ENCODE measurements at regions not wholly inside any gene's neighbourhood (a gene's known extent, or its start where the extent isn't known, plus 50 kb on each side); places are given as distances from the start of the nearest gene placed in this dataset.

DNA sequence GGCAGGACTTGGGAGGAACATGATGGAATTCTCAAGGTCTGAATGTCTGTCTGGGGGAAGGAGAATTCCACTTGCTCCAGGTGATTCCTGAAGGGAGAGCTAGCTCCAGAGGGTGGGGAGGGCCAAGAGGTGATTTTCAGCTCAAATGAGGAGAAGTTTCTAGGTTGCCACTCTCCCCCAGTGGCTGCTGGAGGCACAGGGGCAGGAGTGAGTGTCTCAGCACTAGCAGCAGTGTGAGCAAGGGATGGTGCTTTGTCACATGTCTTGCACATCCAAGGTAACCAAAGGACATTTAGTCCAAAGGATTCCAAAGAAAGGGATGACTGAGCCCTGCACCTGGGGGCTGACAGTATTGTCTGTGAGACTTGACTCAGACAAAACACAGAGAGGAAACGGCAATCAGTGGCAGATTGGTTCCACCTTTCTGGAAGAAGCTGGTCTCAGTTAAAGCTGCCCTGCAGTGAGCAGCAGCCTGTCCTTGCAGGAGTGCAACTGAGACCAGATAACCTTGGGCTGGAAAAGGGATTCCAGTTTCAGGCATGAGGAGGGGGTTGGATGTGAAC is 51.2 kb upstream of the PCBD1 start:
- peak; percentile 47 for DNase-seq (ENCODE audit: low spot score)

DNA sequence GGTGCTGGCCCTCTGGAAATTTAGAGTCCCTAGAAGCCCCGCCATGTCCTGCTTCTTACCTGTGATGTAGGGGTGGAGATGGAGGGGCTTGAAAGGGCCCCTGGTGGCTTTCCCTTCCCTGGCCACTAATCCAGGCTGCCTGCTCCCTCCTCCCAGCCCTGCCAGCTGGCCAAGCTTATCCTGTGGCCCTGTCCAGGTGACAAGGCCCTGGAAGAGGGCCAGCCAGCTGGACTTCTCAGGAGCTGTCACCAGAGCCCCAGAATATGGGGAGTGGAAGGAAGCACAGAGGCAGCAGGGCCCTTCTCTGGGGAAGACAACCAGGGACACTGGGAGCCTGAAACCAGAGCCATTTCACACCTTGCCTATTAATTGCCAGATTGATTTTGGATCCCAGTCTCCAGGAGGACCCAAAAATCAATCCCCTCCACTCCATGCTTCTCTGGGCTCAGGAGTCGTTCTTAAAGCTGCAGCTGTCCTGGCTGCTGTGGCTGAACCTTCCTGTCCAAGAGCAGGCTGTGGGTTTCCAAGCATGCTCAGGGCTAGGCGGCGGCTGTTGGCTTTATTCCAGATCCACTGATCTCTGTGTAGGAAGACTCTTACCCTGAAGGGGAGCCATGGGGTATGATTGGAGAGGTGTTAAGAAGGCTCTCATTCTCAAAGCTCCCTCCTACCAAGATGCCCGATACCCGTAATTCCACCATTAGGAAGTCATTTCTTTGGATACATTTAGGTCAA is 52.6 kb upstream of the PCBD1 start:
- DNase-seq (ENCODE audit: low spot score): peak; percentile 82

DNA sequence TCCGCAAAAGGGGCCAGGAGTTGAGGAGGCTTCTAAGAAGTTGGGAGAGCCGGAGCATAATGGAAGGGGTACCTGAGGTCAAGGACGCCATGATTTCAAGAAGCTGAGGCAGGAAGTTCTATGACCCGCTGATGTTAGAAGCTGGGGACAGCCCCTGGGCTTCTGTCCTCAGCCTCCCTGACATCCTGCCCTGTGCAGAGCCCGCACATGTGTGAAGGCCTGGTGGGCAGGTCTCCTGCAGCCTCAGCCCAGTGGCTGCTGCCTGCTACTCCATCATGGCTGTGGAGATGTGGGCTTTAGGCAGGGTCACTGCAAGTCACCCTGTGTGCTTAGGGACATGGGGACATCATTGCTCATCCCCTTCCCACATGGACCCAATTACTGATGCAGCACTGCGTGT is 53.8 kb upstream of the PCBD1 start:
- no peak for DNase-seq (ENCODE audit: low spot score)

DNA sequence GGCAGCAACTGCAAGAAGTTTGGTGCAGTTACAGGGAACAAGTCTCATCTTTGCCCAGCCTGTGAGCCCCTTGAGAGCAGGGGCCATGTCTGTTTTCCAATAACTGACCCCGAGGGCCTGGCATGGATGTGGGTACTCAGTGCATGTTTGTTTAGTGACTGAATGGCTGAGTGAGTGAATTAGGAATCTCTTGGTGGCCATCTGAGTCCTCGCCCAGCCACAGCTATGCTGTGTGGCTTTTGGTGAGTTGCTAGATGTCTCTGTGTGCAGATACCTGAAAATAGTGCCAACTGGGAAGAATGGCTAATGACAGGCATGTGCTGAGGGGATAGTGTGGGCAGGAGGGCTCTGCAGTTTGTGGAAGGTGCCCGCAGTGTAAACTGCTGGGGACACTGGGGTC is 54.4 kb upstream of the PCBD1 start:
- no peak for DNase-seq (ENCODE audit: low spot score)

DNA sequence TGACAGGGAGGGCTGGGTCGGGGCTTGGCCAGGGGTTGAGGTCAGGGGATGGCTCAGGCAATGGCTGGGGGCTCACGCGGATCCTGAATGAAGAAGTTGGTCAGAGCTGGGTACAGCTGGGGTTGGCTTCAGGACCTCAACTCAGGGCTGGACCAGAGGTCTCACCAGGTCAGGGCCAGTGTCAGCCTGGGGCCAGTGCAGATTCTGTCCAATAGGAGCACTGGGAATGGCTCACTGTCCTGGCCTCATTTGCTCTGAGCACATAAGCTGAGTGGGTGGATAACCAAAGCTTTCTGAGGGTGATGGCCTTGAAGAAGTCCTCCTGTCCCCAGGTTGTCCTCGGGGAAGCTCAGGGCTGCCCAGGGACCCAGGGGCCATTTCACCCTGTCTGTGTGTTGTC is 54.9 kb upstream of the PCBD1 start:
- DNase-seq (ENCODE audit: low spot score): no peak

DNA sequence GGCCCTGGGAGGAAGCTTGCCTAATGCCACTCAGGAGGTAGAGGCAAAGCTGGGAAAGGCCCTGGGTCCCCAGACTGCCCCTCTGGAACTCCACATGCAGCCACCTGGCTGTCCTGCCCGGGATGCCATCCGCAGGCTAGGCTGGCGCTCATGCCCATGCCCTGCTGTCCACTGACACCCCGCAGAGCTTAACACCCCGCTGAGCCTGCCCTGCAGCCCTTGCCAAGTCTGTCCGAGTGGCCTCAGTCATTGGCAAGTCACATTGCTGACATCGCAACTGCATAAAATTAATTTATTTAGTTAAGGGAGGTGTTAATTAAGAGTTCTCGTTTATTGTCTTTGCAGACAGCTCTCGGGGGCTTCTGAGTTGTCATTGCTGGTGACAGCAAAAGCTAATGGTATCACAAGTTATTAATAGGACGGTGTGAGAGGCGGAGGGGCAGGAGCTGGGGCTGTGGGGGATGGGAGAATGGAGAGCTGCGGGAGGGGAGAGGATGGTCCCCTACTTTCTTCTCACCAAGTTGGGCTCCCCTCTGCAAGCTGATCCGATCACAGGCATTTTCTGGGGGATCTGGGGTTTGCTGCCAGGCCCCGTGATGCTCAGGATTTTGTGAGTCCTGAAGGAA is 55.6 kb upstream of the PCBD1 start:
- DNase-seq (ENCODE audit: low spot score): no peak

DNA sequence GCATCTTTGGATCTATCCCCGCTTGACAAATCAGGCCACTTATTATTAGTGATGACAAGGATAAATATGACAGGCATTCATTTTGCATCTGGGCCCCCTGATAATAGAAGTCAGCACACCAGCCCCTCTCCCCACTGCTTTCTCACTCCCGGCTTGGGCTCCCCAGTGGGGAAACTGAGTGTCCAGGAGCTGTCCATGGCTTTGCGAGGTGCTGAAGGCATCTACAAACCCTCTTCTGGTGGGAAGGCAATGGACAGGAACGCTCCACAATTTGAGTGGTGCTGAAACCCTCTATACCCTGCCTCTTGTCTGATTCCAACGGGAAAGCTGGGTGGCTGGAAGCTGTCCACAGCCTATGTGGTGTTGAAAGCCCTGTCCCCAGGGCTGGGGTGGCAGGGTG is 61.7 kb upstream of the PCBD1 start:
- no peak for DNase-seq (ENCODE audit: low spot score)

DNA sequence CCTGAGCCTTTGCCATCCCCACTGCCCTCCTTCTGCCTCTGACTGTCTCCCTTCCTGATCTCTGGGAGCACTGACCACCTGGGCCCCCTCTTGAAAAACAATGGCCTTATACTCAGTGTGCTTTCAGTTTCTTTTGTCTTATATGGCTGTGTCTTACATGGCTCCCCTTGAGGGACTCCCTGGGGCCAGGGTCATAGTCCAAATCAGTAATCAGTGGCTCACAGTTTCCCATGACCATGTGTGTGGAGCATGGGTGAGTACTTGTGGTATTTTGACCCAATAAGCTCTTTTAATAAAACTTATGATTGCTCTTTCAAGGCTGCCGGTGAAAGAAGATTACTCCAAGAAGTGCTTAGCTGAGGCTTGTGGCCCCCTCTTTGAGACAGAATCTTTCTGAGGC is 62.4 kb upstream of the PCBD1 start:
- DNase-seq (ENCODE audit: low spot score): no peak

DNA sequence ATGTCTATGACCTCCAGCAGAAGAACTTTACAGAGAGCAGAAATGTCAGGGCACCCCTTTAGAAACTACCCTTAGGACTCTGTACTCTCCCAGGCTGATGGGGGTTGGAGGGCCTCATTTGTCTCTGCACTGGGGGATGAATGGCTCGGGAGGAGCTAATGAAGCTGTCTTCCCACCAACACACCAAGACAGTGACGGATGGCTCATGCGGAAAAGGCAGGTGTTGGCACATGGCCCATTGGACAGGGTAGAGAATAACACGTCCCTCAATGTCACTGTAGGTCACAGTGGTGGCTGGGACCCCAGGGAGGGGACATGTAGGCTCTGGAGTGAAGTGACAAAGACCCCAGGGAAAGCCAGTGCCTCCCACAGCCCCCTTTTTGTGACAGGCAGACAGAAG is 64.0 kb upstream of the PCBD1 start:
- DNase-seq (ENCODE audit: low spot score): no peak

DNA sequence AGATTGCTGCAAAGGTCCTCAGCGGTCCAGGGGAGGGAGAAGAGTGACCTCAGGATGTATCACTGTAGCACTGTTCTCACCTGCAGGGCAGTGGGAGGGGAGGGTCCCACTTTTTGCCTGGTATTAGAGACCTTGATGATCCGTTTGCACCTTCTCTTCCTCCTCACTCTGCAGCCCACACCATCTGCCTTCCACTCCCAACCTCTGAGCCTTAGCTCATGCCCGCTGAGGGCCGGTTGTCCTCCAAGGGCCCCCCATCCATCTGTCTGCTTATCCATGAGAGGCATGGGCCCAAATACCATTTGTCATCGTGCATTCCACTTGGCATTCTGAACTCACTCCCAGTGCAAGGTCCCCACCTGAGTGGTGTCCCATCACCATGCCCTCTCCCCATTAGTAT is 64.6 kb upstream of the PCBD1 start:
- DNase-seq (ENCODE audit: low spot score): no peak

DNA sequence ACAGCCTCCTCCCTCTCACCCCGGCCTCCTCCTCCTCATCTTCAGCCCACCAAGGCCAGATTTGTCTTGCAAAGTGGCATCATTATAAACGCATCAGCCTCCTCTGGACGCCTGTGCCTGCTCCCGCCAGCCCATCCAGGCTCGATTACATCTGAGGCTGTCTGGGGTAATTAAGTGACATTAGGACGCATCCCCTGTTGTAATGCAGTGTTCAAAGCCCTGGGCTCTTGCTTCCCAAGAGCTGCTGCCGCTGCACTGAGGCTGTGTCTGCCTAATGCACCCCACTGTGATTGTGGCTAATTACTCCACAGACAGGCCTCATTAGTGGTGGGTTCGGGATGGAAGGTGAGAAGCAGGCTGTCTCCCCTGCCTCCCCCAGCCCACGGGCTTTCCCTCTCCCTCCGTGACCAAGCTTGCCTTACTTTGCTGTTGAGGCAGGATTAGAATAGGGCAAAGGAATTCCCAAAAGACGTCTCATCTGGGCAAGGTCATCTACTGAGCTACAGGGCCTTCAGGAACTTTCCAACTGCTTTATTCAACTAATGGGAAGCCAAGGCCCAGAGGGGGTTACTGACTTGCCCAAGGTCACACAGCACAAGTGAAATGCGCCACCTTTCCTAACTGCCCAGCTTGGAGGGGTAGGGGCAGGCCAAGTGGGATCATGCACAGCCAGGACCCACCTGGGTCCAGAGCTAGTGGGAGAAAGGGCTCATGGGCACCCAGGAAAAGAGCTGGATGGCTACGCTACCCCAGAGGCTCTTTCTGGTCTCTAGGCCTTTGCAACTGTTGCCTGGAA is 66.2 kb upstream of the PCBD1 start:
- no peak for DNase-seq (ENCODE audit: low spot score)

DNA sequence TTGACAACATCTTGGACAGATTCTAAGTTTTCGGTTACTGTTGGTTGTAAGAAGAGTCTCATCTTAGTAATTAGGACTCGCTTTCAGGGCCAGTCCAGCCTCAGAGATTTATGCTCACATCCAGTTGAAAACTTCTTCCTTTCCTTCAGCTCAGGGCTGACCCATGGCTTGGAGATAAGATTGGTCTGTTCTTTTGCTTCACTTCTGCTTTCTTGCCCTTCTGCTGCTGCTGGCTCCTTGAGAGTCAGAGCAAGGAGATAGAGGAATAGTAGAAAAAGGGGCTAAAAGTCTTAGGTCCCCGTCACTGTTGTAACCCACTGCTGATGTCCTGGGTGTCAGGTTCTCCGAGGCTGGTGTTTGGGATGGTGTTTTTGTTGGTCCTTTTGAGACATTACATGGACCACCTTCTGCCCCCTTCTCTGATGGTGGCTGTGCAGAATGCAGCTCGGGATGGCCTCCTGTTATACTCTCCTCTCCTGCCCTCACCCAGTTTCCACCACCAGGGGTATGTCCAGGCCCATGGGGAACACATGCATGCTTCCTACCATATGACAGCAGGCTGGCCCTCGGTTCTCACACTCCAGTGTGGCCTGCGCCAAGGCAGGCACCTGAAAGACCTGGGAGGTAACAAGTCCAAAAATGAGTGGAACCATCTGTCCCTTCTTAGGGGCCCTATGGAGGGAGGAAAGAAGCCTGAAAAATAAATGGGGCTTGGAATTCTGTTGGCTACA is 67.8 kb upstream of the PCBD1 start:
- DNase-seq (ENCODE audit: low spot score): peak; percentile 79

DNA sequence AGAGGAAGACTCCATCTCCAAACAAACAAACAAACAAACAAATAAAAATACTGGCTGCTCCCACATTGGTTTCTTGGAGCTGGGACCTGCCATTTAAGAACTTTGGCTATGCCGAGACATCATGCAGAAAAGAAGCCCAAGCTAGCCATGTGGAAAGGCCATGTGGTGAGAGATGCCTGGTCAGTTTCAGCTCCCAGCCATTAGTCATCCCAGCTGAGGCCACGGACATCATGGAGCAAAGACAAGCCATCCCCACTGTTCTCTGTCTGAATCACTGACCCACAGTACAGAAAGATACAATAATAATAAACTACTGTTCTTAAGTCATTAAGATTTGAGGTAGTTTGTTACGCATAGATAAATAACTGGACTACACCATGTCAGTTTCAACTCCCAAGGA is 70.0 kb upstream of the PCBD1 start:
- no peak for DNase-seq (ENCODE audit: low spot score)

DNA sequence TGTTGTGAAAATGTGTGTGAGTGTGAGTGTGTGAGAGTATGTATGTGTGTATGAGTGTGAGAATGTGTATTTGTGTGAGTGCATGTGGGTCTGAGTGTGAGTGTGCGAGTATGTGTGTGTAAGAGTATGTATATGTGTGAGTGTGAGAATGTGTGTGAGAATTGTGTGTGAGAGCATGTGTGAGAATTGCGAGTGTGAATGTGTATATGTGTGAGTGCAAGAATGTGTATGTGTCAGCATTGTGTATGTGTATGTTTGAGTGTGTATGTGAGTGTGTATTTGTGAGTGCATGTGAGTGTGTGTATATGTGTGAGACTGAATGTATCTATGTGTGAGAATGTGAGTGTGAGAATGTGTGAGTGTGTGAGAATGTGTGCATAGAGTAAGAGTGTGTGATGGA is 72.0 kb upstream of the PCBD1 start:
- DNase-seq (ENCODE audit: low spot score): no peak

DNA sequence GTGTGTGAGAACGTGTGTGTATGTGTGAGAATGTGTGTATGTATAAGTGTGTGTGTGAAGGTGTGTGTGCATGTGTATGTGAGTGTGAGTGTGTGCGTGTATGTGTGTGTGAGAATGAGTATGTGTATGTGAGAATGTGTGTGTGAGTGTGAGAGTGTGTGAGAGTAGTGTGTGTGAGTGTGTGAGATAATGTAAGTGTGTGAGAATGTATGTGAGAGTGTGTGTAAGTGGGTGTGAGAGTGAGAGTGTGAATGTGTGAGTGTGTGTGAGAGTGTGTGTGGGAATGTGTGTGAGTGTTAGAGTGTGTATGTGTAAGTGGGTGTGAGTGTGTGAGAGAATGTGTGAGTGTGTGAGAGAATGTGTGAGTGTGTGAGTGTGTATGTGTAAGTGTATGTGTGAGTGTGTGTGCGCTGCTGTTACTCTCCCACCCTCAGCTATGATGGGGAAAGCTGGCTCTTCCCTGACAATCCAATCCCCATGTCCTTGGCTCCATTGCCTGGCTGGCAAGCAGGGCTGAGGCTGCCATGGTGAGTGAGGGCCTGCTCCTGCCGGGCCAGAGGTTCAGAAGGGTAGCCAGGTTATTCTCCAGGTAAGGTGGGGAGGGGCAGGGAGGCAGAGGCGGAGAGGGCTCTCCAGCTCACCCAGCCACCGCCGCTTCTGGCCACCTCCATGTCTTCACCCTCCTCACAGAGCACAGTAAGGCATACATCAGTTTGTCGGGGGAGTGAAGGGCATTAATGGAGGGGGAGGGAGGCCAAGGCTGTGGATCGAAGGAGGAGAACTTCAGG is 72.6 kb upstream of the PCBD1 start:
- DNase-seq (ENCODE audit: low spot score): no peak

DNA sequence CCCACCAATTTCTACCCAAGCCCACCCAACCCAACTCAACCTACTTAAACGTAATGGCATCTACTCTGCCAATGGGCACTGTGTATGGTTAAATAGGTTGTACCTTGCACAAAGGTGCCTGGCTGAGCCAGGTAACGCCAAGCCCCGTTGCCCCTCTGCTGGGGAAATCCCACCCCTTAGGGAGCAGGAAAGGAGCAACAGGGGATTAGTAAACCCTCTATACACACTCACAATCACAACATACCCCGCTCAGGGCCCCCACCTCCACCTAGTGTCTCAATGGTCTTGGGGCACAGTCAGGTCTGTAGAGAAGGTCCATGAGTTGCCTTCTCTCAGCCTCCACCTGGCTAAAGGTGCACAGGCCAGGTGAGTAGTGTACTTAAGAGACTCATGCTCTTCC is 74.3 kb upstream of the PCBD1 start:
- no peak for DNase-seq (ENCODE audit: low spot score)

DNA sequence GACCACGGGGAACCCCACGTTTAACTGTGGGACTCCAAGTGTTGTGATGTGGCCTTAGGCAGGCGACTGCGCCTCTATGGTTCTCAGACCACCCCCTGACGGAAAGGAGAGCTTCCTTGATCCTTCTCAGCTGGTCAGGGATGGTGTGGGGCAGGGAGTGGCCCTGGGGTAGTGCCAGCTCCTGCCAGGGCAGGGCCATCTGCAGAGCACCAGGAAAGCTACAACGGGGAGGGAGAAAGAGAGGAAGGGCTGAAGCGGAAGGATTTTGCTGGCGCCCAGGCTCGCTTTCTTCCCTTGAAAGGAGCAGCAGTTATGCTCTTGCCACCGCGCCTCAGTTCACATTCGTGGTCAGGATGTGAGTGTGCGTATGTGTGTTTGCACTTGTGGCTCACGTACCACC is 74.9 kb upstream of the PCBD1 start:
- peak; percentile 74 for DNase-seq (ENCODE audit: low spot score)

DNA sequence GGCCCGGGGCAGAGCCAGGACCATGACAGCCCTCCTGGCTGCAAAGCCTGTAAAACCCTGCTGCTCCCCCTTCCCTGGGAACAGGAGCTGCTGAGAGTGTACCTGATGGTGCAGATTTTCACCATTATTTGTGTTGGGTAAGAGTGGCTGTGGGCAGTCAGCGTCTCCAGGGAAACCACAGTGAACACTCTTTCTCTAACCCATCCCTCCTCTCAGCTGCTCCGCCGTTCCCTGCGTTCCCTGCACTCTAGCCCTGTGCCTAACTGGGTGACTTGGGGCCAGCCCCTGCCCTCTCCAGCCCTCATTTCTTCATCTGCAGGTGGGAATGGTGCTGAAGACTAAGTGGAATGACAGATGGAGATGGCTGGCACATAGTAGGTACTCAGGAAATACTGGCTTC is 75.9 kb upstream of the PCBD1 start:
- no peak for DNase-seq (ENCODE audit: low spot score)

DNA sequence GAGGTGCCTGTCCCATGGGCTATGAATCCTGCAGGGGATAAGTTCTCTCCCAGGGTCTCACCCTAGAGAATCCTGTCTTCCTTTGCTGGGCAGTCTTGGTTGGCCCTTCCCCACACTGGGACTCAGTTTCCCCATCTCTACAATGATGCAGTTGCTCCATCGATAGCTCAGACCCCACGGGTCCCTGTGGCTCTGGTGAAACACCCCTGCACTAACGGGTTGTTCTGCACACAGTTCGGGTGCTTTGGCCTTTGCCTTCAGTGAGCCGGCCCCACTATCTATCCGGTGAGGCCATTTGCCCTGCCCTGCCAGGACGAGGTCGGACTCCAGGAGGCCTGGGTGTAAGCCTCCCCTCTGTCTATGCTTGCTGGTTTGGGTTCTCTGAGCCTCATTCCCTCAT is 76.5 kb upstream of the PCBD1 start:
- DNase-seq (ENCODE audit: low spot score): no peak

DNA sequence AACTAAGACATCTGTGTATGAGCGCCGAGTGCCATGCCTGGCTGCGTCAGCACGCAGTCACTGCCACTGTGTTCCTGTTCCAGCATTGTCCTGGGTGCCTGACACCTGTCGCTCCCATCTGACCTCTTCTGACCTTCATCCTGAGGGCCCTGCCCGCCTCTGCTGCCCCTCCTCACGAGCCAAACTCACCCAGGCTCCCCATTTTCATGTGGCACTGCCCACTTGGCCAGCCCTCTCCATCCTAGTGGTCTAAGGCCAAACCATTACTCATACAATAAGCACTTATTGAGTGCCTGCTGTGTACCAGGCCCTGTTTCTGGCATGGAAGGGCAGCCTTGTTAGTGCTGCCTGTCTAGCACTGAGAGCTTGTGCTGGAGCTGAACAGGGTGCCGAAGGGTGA is 77.2 kb upstream of the PCBD1 start:
- no peak for DNase-seq (ENCODE audit: low spot score)
